CD4-positive, alpha-beta T cell treated with Interferon alpha-2 for 1 hour (primary cell): ENCODE measurements at regions not wholly inside any gene's neighbourhood (a gene's known extent, or its start where the extent isn't known, plus 50 kb on each side); places are given as distances from the start of the nearest gene placed in this dataset.

ENCODE experiments used
- DNase-seq, 2 donors: peaks; one replicate each; pipeline ENCODE4 v3.0.0-alpha.2; 2020 to 2022

- DNase-seq = no peak
Observed at GRCh38 chr20:22504829-22505377, 79.5 kb downstream of the FOXA2 start.

GRCh38 chr20:22503577-22503976, 80.8 kb downstream of the FOXA2 start:
- no peak for DNase-seq

- DNase-seq = no peak
Observed at GRCh38 chr20:22502731-22503191, 81.6 kb downstream of the FOXA2 start.

GRCh38 chr20:22501566-22502344, 82.6 kb downstream of the FOXA2 start:
- DNase-seq = no peak

GRCh38 chr20:22501034-22501433, 83.3 kb downstream of the FOXA2 start:
- no peak for DNase-seq

GRCh38 chr20:22499515-22500166, 84.7 kb downstream of the FOXA2 start:
- no peak for DNase-seq

GRCh38 chr20:22496817-22497216, 87.6 kb downstream of the FOXA2 start:
- no peak for DNase-seq

- no peak for DNase-seq
Observed at GRCh38 chr20:22495789-22496188, 88.6 kb downstream of the FOXA2 start.

GRCh38 chr20:22495172-22495571, 89.2 kb downstream of the FOXA2 start:
- no peak for DNase-seq

GRCh38 chr20:22492497-22492896, 91.9 kb downstream of the FOXA2 start:
- no peak for DNase-seq

- DNase-seq = no peak
Observed at GRCh38 chr20:22491194-22491505, 93.2 kb downstream of the FOXA2 start.

- DNase-seq = no peak
Observed at GRCh38 chr20:22490287-22491193, 93.8 kb downstream of the FOXA2 start.

- DNase-seq = no peak
Observed at GRCh38 chr20:22489626-22490286, 94.6 kb downstream of the FOXA2 start.

GRCh38 chr20:22480336-22480735, 104.0 kb downstream of the FOXA2 start:
- DNase-seq = no peak

GRCh38 chr20:22475662-22476061, 108.7 kb downstream of the FOXA2 start:
- no peak for DNase-seq

GRCh38 chr20:22474224-22474623, 110.1 kb downstream of the FOXA2 start:
- DNase-seq = no peak

GRCh38 chr20:22473293-22473692, 111.1 kb downstream of the FOXA2 start:
- DNase-seq = no peak

GRCh38 chr20:22472447-22473100, 111.8 kb downstream of the FOXA2 start:
- DNase-seq = no peak

- no peak for DNase-seq
Observed at GRCh38 chr20:22471156-22471836, 113.1 kb downstream of the FOXA2 start.

- DNase-seq = no peak
Observed at GRCh38 chr20:22470620-22471026, 113.7 kb downstream of the FOXA2 start.

- no peak for DNase-seq
Observed at GRCh38 chr20:22466447-22467171, 117.8 kb downstream of the FOXA2 start.
